HCT116 (cell line): ENCODE measurements at regions not wholly inside any gene's neighbourhood (a gene's known extent, or its start where the extent isn't known, plus 50 kb on each side); places are given as distances from the start of the nearest gene placed in this dataset.

Experiments used
- ATAC-seq: fragments of 200-7000 bp; cut with Tn5 transposase; 2 replicates; pipeline ENCODE4 v1.9.1; 2020; ENCODE audit warnings: mild to moderate bottlenecking, moderate library complexity
- BruUV-seq: library from RNA; stranded (reverse); fragments of 400-500 nt; replicated peaks from 2 replicates; lab custom pipeline; 2021; lab: Mats Ljungman, UMichigan
- CTCF ChIA-PET: fragments of 300-600 bp; sonication (Branson Sonifier 250); formaldehyde crosslinking; loops from one replicate; lab custom pipeline; 2021; ENCODE audit warnings: antibody characterized with exemption; lab: Charles Lee
- POLR2A ChIA-PET: fragments of 300-600, 350-600 bp; sonication (Branson Sonifier 250); formaldehyde crosslinking; loops from one replicate; lab custom pipeline; 2021; ENCODE audit warnings: antibody characterized with exemption; lab: Charles Lee
- RAD21 ChIA-PET, 2 experiments: fragments of 300-600 bp; sonication (Branson Sonifier 250); formaldehyde crosslinking; loops; one replicate each; lab custom pipeline; 2023; ENCODE audit warnings: low total read pairs in 2 of 2; ENCODE audit not compliant: uncharacterized antibody in 2 of 2, unreplicated experiment in 2 of 2, low non-redundant PET in 1 of 2; lab: Charles Lee
- DNase-seq: peaks from one replicate; pipeline ENCODE4 v3.0.0-alpha.2; 2010; ENCODE audit warnings: low read depth, low spot score
- H2AFZ ChIP-seq: fragments of 200-600 bp; shearing (Covaris generic), sonication (generic); 2 replicates; pipeline ENCODE4 v1.6.1; 2017; ENCODE audit warnings: low read depth, mixed run types, mixed read lengths, antibody characterized with exemption, low read length; ENCODE audit not compliant: poor library complexity, severe bottlenecking
- H3K27ac ChIP-seq: 2 replicates; pipeline ENCODE4 v1.5.1; 2012; ENCODE audit warnings: low read depth, low read length
- H3K27me3 ChIP-seq: fragments of 200-600 bp; sonication (generic); 2 replicates; pipeline ENCODE4 v1.6.1; 2016; ENCODE audit warnings: mixed run types, low read length, mixed read lengths; ENCODE audit not compliant: insufficient read depth
- H3K36me3 ChIP-seq, 2 experiments: fragments of 200-500 bp in 1 of 2; fragments of 200-600 bp in 1 of 2; sonication (Bioruptor generic) in 1 of 2; sonication (generic) in 1 of 2; 2 replicates each; pipeline versions ENCODE4 v1.5.1 to v1.6.1; 2014 to 2016; ENCODE audit warnings: low read length in 2 of 2, inconsistent platforms in 1 of 2, mixed read lengths in 1 of 2, mixed run types in 1 of 2; ENCODE audit not compliant: insufficient read depth in 2 of 2, control insufficient read depth in 1 of 2
- H3K4me1 ChIP-seq, 2 experiments: fragments of 200-600 bp in 1 of 2; sonication (generic) in 1 of 2; 2 replicates each; pipeline versions ENCODE4 v1.5.1 to v1.6.1; 2012 to 2017; ENCODE audit warnings: low read length in 2 of 2, inconsistent platforms in 1 of 2, mild to moderate bottlenecking in 1 of 2, mixed read lengths in 1 of 2, mixed run types in 1 of 2, moderate library complexity in 1 of 2; ENCODE audit not compliant: insufficient read depth in 2 of 2, control insufficient read depth in 1 of 2
- H3K4me2 ChIP-seq: fragments of 200-600 bp; sonication (generic); 2 replicates; pipeline ENCODE4 v1.6.1; 2017; ENCODE audit warnings: mixed run types, low read length, mixed read lengths
- H3K4me3 ChIP-seq, 2 experiments: fragments of 200-600 bp in 1 of 2; sonication (generic) in 1 of 2; replicated peaks in 1 of 2; 2 replicates each; pipeline ENCODE4 v1.5.1; 2011 to 2016; ENCODE audit warnings: low read length in 2 of 2, control low read depth in 1 of 2, low read depth in 1 of 2, mild to moderate bottlenecking in 1 of 2, mixed read lengths in 1 of 2, mixed run types in 1 of 2
- H3K79me2 ChIP-seq: fragments of 200-600 bp; sonication (generic); 2 replicates; pipeline ENCODE4 v1.6.1; 2017; ENCODE audit warnings: mild to moderate bottlenecking, mixed run types, low read length, moderate library complexity, mixed read lengths; ENCODE audit not compliant: insufficient read depth
- H3K9ac ChIP-seq: fragments of 200-600 bp; sonication (generic); 2 replicates; pipeline ENCODE4 v1.6.1; 2016; ENCODE audit warnings: low read length, mixed read lengths
- H3K9me2 ChIP-seq: fragments of 200-600 bp; sonication (generic), shearing (Covaris generic); 2 replicates; pipeline ENCODE4 v1.6.1; 2017; ENCODE audit warnings: mixed run types, mild to moderate bottlenecking, moderate library complexity; ENCODE audit not compliant: insufficient read depth
- H3K9me3 ChIP-seq, 2 experiments: fragments of 200-500 bp in 1 of 2; fragments of 200-600 bp in 1 of 2; sonication (Bioruptor generic) in 1 of 2; sonication (generic) in 1 of 2; 2 replicates each; pipeline ENCODE4 v1.6.1; 2014 to 2017; ENCODE audit warnings: low read length in 2 of 2, mixed read lengths in 2 of 2, inconsistent platforms in 1 of 2, low read depth in 1 of 2, mild to moderate bottlenecking in 1 of 2, mixed run types in 1 of 2, moderate library complexity in 1 of 2; ENCODE audit not compliant: control insufficient read depth in 1 of 2, insufficient read depth in 1 of 2
- H4K20me1 ChIP-seq: fragments of 200-600 bp; sonication (generic), shearing (Covaris generic); 2 replicates; pipeline ENCODE4 v1.6.1; 2017; ENCODE audit warnings: mixed run types, mild to moderate bottlenecking, moderate library complexity; ENCODE audit not compliant: insufficient read depth
- ELF1 ChIP-seq: IDR thresholded peaks from 2 replicates; pipeline ENCODE4 v1.6.1; 2012; ENCODE audit warnings: low read depth, borderline replicate concordance
- EZH2phosphoT487 ChIP-seq: fragments of 200-600 bp; IDR thresholded peaks from 2 replicates; pipeline ENCODE4 v1.6.1; 2018; ENCODE audit warnings: antibody characterized with exemption, borderline replicate concordance
- SRF ChIP-seq: IDR thresholded peaks from 2 replicates; pipeline ENCODE4 v1.6.1; 2012; ENCODE audit warnings: low read depth
- ZNF274 ChIP-seq: fragments of 200-500 bp; sonication (Bioruptor generic); IDR thresholded peaks from 2 replicates; pipeline ENCODE4 v1.6.1; 2014; ENCODE audit warnings: mild to moderate bottlenecking, low read depth, low read length, inconsistent platforms
- intact Hi-C: fragments of 100-400 bp; cut with micrococcal nuclease; formaldehyde crosslinking; loops from 2 replicates; pipeline ENCODE4 v1.10.0; 2022
- TF ChIP-seq, protein P1 (sequence below): IDR thresholded peaks from 2 replicates; pipeline ENCODE4 v1.6.1; 2012; ENCODE audit warnings: low read depth
- TF ChIP-seq, protein P2 (sequence below): IDR thresholded peaks from 2 replicates; pipeline ENCODE4 v1.6.1; 2011; ENCODE audit warnings: mild to moderate bottlenecking, low read length, moderate library complexity; ENCODE audit not compliant: insufficient replicate concordance; ENCODE audit errors: extremely low read depth

DNA sequence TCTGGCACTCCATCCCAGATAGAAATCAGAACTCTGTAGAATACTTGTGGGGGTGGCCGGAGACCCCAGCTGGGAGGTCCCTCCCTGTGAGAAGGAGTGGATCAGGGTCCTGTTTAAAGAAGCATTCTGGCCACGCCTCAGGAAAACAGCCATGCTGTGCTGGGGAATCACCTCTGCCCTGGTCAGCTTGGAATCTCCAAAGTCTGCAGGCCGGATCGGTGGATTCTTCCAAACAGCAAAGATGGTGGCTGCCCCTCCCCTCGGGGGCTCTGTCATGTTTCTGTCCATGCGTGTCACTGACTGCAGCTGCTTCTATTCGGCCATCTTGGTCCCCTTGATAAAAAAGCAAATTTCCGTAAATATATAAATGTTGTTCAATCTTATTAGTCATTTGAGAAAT lies 365.9 kb downstream of the JRKL start (continued):
- TF ChIP-seq, protein P1, sequence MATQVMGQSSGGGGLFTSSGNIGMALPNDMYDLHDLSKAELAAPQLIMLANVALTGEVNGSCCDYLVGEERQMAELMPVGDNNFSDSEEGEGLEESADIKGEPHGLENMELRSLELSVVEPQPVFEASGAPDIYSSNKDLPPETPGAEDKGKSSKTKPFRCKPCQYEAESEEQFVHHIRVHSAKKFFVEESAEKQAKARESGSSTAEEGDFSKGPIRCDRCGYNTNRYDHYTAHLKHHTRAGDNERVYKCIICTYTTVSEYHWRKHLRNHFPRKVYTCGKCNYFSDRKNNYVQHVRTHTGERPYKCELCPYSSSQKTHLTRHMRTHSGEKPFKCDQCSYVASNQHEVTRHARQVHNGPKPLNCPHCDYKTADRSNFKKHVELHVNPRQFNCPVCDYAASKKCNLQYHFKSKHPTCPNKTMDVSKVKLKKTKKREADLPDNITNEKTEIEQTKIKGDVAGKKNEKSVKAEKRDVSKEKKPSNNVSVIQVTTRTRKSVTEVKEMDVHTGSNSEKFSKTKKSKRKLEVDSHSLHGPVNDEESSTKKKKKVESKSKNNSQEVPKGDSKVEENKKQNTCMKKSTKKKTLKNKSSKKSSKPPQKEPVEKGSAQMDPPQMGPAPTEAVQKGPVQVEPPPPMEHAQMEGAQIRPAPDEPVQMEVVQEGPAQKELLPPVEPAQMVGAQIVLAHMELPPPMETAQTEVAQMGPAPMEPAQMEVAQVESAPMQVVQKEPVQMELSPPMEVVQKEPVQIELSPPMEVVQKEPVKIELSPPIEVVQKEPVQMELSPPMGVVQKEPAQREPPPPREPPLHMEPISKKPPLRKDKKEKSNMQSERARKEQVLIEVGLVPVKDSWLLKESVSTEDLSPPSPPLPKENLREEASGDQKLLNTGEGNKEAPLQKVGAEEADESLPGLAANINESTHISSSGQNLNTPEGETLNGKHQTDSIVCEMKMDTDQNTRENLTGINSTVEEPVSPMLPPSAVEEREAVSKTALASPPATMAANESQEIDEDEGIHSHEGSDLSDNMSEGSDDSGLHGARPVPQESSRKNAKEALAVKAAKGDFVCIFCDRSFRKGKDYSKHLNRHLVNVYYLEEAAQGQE = no peak
- TF ChIP-seq ZNF274 (no peak), ELF1 (no peak), EZH2phosphoT487 (no peak)

DNA sequence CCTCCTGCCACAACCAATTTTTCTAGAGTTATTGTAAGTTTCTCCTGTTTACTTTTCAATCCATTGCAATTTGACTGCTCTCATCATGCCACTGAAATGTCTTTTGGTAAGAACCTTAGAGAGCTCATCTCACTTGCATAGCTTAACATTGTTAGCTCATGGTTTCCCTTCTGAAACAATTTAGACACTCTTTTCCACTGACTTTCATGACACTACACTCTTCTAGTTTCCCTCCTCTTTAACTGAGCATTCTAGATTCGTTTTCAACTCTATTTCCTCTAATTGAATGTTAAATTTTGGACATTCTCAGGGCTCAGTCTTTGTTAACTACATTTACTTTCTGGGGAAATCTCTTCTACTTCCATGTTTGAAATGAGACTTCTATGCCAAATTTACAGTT lies 369.1 kb downstream of the JRKL start:
- Histone ChIP-seq H3K36me3 (no peaks in the 10 kb centered on the region), H3K27me3 (no peaks in the 10 kb centered on the region), H3K4me1 (no peaks in the 10 kb centered on the region), H3K9me3 (peaks cover 4% of the 10 kb centered on the region in 2 experiments; a peak in 1 of 4 replicates), H3K27ac (no peak overlapping the region), H2AFZ (no peak overlapping the region), H3K4me3 (no peak overlapping the region), H3K9ac (no peak overlapping the region), H3K4me2 (no peak overlapping the region), H4K20me1 (no peaks in the 10 kb centered on the region; the same call in 1 of the 2 replicates), H3K79me2 (no peaks in the 10 kb centered on the region), H3K9me2 (no peaks in the 10 kb centered on the region)
- TF ChIP-seq ELF1 = no peak
- no peak for TF ChIP-seq SRF
- TF ChIP-seq, protein P2, sequence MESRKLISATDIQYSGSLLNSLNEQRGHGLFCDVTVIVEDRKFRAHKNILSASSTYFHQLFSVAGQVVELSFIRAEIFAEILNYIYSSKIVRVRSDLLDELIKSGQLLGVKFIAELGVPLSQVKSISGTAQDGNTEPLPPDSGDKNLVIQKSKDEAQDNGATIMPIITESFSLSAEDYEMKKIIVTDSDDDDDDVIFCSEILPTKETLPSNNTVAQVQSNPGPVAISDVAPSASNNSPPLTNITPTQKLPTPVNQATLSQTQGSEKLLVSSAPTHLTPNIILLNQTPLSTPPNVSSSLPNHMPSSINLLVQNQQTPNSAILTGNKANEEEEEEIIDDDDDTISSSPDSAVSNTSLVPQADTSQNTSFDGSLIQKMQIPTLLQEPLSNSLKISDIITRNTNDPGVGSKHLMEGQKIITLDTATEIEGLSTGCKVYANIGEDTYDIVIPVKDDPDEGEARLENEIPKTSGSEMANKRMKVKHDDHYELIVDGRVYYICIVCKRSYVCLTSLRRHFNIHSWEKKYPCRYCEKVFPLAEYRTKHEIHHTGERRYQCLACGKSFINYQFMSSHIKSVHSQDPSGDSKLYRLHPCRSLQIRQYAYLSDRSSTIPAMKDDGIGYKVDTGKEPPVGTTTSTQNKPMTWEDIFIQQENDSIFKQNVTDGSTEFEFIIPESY = no peak
- no peak for ATAC-seq
- RAD21 ChIA-PET = no interaction called here
- DNase-seq = no peak
- CTCF ChIA-PET = no interaction called here
- intact Hi-C loops = no loop called here
- POLR2A ChIA-PET = no interaction called here
- BruUV-seq = no TSS peak
